AG10803 (cell line): ENCODE measurements at regions not wholly inside any gene's neighbourhood (a gene's known extent, or its start where the extent isn't known, plus 50 kb on each side); places are given as distances from the start of the nearest gene placed in this dataset.
"Not testable (repeated sequence)": the region's sequence is repeated elsewhere in the genome, so short reads cannot be mapped to it uniquely, and the experiment has no call there.

ENCODE experiments used
- DNase-seq: peaks from one replicate; pipeline ENCODE4 v3.0.0; 2010; ENCODE audit warnings: low read depth
- H3K4me3 ChIP-seq: 2 replicates; pipeline ENCODE4 v1.5.1; 2011; ENCODE audit warnings: mild to moderate bottlenecking, low read length, control low read depth
- CTCF ChIP-seq: conservative IDR thresholded peaks from 2 replicates; pipeline ENCODE4 v1.5.1; 2011; ENCODE audit warnings: mild to moderate bottlenecking, low read length, control low read depth, inconsistent platforms

GRCh38 chr4:66795724-66796123 lies 749.6 kb downstream of the CENPC start:
- no peak overlapping the region for H3K4me3 ChIP-seq
- DNase-seq: no peak
- no peak for TF ChIP-seq CTCF

- DNase-seq: no peak
- TF ChIP-seq CTCF: no peak
- no peak overlapping the region for H3K4me3 ChIP-seq
These were observed 750.8 kb downstream of the CENPC start for GRCh38 chr4:66794390-66795034.

- no peak for DNase-seq
- no peak for TF ChIP-seq CTCF
- no peak overlapping the region for H3K4me3 ChIP-seq
These were observed 753.6 kb downstream of the CENPC start for GRCh38 chr4:66791686-66792085.

GRCh38 chr4:66785479-66785878 lies 759.8 kb downstream of the CENPC start:
- no peak for TF ChIP-seq CTCF
- DNase-seq: no peak
- no peak overlapping the region for H3K4me3 ChIP-seq

- not testable (repeated sequence) for H3K4me3 ChIP-seq
These were observed 762.6 kb downstream of the CENPC start for GRCh38 chr4:66782751-66783150.

GRCh38 chr4:66777097-66777496 lies 768.2 kb downstream of the CENPC start:
- DNase-seq: no peak
- no peak overlapping the region for H3K4me3 ChIP-seq
- no peak for TF ChIP-seq CTCF

More at GRCh38 chr4:66782751-66783150, 762.6 kb downstream of the CENPC start:
- DNase-seq: not testable (repeated sequence)

GRCh38 chr4:66769441-66769840 lies 775.9 kb downstream of the CENPC start:
- no peak overlapping the region for H3K4me3 ChIP-seq
- no peak for TF ChIP-seq CTCF
- DNase-seq: no peak

- no peak for TF ChIP-seq CTCF
- H3K4me3 ChIP-seq: no peak overlapping the region
- DNase-seq: no peak
These were observed 777.9 kb downstream of the CENPC start for GRCh38 chr4:66767442-66767841.
